ENCODE measurements at regions not wholly inside any gene's neighbourhood (a gene's known extent, or its start where the extent isn't known, plus 50 kb on each side); places are given as distances from the start of the nearest gene placed in this dataset.

DNA sequence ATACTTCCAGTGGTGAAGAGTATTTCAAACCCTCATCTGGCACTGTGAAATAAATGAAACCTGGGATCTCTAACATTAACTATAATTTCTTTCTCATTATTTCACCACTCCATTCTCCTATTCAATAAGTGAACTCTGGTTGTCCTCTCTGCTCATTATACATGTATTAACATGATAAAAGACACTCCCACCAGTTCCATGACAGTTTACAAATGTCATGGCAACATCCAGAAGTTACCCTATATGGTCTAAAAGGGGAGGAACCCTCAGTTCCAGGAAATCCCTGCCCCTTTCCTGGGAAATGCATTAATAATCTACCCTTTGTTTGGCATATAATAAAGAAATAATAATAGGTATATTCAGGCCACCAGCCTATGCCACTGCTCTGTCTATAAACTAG lies 62.7 kb upstream of the BRINP3 start:
- Histone ChIP-seq H3K4me3 (no peak overlapping the region), H3K27ac (no peak overlapping the region), H3K4me1 (no peaks in the 10 kb centered on the region), H3K9me3 (no peaks in the 10 kb centered on the region), H3K36me3 (no peaks in the 10 kb centered on the region), H3K27me3 (no peaks in the 10 kb centered on the region)
- intact Hi-C loops (cut with DNase I) = no loop called here
- no peak for DNase-seq (ENCODE audit: extremely low spot score in 2 of 2)
- no peak for TF ChIP-seq POLR2A (IDR thresholded peaks at IDR 0.05)

DNA sequence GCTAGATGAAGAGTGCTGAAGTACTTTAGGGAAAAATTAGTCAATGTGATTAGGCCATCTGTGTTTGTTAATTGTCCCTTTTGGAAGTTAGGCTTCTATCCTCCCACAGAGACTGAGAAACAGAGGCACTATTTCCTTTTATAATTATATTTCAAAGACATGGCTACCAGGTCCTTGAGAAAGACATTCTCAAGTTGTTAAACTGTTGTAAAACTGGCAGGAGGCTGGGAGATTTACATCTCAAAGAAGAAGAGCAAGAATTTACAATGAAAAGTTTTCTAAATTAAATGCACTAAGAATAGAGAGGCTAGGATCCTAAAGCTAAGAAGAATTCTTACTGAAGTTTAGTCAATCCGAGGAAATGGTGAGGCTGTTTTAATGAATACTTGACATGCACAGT lies 74.0 kb upstream of the BRINP3 start:
- no peak for DNase-seq (ENCODE audit: extremely low spot score in 2 of 2)
- Histone ChIP-seq H3K9me3 (no peaks in the 10 kb centered on the region), H3K4me3 (no peak overlapping the region), H3K36me3 (no peaks in the 10 kb centered on the region), H3K27me3 (no peaks in the 10 kb centered on the region), H3K4me1 (no peaks in the 10 kb centered on the region), H3K27ac (no peak overlapping the region)
- TF ChIP-seq, protein P1, sequence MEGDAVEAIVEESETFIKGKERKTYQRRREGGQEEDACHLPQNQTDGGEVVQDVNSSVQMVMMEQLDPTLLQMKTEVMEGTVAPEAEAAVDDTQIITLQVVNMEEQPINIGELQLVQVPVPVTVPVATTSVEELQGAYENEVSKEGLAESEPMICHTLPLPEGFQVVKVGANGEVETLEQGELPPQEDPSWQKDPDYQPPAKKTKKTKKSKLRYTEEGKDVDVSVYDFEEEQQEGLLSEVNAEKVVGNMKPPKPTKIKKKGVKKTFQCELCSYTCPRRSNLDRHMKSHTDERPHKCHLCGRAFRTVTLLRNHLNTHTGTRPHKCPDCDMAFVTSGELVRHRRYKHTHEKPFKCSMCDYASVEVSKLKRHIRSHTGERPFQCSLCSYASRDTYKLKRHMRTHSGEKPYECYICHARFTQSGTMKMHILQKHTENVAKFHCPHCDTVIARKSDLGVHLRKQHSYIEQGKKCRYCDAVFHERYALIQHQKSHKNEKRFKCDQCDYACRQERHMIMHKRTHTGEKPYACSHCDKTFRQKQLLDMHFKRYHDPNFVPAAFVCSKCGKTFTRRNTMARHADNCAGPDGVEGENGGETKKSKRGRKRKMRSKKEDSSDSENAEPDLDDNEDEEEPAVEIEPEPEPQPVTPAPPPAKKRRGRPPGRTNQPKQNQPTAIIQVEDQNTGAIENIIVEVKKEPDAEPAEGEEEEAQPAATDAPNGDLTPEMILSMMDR (IDR thresholded peaks at IDR 0.05) = no peak
- no peak for TF ChIP-seq POLR2AphosphoS5 (IDR thresholded peaks at IDR 0.05; ENCODE audit: insufficient read depth in 1 of 2, low read depth in 1 of 2)
- TF ChIP-seq POLR2A (IDR thresholded peaks at IDR 0.05) = no peak
- intact Hi-C loops (cut with DNase I) = no loop called here

DNA sequence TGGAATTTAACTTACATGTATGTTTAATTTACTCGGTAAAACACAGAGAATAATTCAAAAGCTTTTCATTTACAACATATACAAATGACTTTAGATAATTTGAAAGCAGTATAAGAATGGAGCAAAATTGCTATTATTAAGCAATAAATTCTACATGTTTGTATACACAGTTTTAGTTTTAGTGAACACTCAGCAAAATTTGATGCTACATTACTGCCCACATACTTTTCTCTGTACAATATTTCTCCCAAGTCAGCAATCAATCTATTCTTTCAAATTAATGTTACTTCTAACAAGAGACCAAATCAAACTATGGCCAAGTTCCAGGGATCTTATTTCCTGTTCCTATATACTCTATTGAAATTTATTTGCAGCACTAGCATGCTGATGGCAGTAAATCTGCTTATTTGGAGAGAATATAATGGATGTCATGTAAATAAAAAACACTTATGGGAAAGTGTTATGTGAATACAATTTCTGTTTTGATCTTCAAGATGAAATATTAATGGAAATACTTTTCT lies 82.6 kb upstream of the BRINP3 start:
- intact Hi-C loops (cut with DNase I) = loop anchor here (5.0 kb wide), 1 partner anchor 1132 kb away; no protein-coding TSS in a partner anchor
- Histone ChIP-seq H3K27me3 (no peaks in the 10 kb centered on the region), H3K4me3 (no peak overlapping the region), H3K27ac (no peak overlapping the region), H3K9me3 (no peaks in the 10 kb centered on the region), H3K36me3 (no peaks in the 10 kb centered on the region), H3K4me1 (no peaks in the 10 kb centered on the region)
- TF ChIP-seq, protein P1 (IDR thresholded peaks at IDR 0.05) = no peak
- no peak for TF ChIP-seq POLR2A (IDR thresholded peaks at IDR 0.05)
- no peak for TF ChIP-seq POLR2AphosphoS5 (IDR thresholded peaks at IDR 0.05; ENCODE audit: insufficient read depth in 1 of 2, low read depth in 1 of 2)
- no peak for DNase-seq (ENCODE audit: extremely low spot score in 2 of 2)

DNA sequence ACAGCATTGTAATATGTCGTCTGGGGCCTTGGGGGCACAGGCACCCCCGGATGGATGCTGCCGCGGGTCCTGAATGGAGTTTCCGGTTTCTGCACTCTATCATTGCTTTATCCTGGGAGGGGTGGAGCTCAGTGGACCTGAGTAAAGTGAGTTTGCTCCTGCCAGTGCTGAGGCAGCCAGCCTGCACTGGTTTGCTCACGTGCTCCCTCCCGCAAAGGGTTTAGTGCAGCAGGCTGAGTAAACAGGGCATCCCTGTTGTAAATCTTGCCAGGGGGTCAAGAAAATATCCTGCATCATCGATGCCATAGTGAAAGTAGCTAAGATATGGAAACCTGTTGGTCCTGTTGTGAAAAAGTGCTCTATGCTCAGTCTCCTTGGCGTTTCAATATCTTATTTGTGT lies 85.6 kb upstream of the BRINP3 start:
- TF ChIP-seq, protein P1 (IDR thresholded peaks at IDR 0.05) = no peak
- Histone ChIP-seq H3K27ac (no peak overlapping the region), H3K4me3 (no peak overlapping the region), H3K27me3 (no peaks in the 10 kb centered on the region), H3K9me3 (no peaks in the 10 kb centered on the region), H3K36me3 (no peaks in the 10 kb centered on the region), H3K4me1 (no peaks in the 10 kb centered on the region)
- intact Hi-C loops (cut with DNase I) = loop anchor here (5.0 kb wide), 1 partner anchor 1129 kb away; no protein-coding TSS in a partner anchor
- no peak for DNase-seq (ENCODE audit: extremely low spot score in 2 of 2)

DNA sequence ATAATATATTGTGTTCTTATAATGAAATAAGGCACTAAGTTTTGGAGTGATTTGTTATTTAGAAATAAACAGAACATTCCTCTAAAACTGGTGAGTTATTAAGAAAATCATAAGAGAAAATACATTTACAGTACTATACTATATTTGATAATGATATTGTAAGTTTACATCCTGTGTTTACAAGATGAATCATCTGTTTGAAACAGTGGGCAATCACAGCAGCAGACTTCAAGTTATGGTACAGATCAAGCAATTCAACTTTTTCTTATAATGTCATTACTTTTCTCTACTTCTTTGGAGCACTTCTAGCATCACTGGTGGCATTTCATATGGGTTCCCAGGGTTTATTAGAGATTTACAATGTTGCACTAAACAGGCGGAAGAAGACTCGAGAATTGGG lies 86.5 kb upstream of the BRINP3 start:
- Histone ChIP-seq H3K27ac (no peak overlapping the region), H3K4me3 (no peak overlapping the region), H3K36me3 (no peaks in the 10 kb centered on the region), H3K9me3 (no peaks in the 10 kb centered on the region), H3K4me1 (no peaks in the 10 kb centered on the region), H3K27me3 (no peaks in the 10 kb centered on the region)
- DNase-seq (ENCODE audit: extremely low spot score in 2 of 2) = no peak
- TF ChIP-seq POLR2AphosphoS5 (IDR thresholded peaks at IDR 0.05; ENCODE audit: insufficient read depth in 1 of 2, low read depth in 1 of 2) = no peak
- no peak for TF ChIP-seq POLR2A (IDR thresholded peaks at IDR 0.05)
- TF ChIP-seq, protein P1 (IDR thresholded peaks at IDR 0.05) = no peak
- intact Hi-C loops (cut with DNase I) = loop anchor here (5.0 kb wide), 1 partner anchor 1128 kb away; no protein-coding TSS in a partner anchor

Measured in vagina (tissue), 2 donors.